HepG2 (cell line): ENCODE measurements at regions not wholly inside any gene's neighbourhood (a gene's known extent, or its start where the extent isn't known, plus 50 kb on each side); places are given as distances from the start of the nearest gene placed in this dataset.

Source experiments
- ATAC-seq: fragments of 200-7000 bp; cut with Tn5 transposase; 3 replicates; pipeline ENCODE4 v1.9.1; 2020; ENCODE audit warnings: mild to moderate bottlenecking, moderate library complexity
- BruUV-seq: library from RNA; stranded (reverse); fragments of 400-500 nt; replicated peaks from 2 replicates; lab custom pipeline; 2021; lab: Mats Ljungman, UMichigan
- CTCF ChIA-PET: fragments of 300-600 bp; formaldehyde crosslinking; extraction: SDS; loops from one replicate; lab custom pipeline; 2021; ENCODE audit warnings: low total read pairs, inconsistent platforms, low intra/inter-chr PET ratio; lab: Yijun Ruan, JAX
- POLR2A ChIA-PET: fragments of 350-600 bp; sonication (Branson Sonifier 250); formaldehyde crosslinking; loops from one replicate; lab custom pipeline; 2020; ENCODE audit warnings: antibody characterized with exemption, inconsistent platforms; lab: Yijun Ruan, JAX
- DNase-seq: peaks from one replicate; pipeline ENCODE4 v3.0.0-alpha.2; 2015; ENCODE audit warnings: low spot score
- FAIRE-seq: peaks from 3 replicates; lab custom pipeline; 2011; peaks lifted over from hg19 to GRCh38; lab: Jason Lieb, UNC
- H2AFZ ChIP-seq: one replicate; pipeline ENCODE4 v1.6.1; 2011; ENCODE audit warnings: low read length, inconsistent platforms
- H3K27ac ChIP-seq: fragments of 300-600 bp; 3 replicates; pipeline ENCODE4 v1.8.0; 2011; ENCODE audit warnings: mixed run types, mild to moderate bottlenecking, mixed read lengths, low read length, inconsistent platforms; ENCODE audit not compliant: insufficient read depth; ENCODE audit errors: extremely low read length
- H3K27me3 ChIP-seq, 2 experiments: fragments of 200-600 bp in 1 of 2; 2 replicates in 1 of 2; 3 replicates in 1 of 2; pipeline versions ENCODE4 v1.6.0 to v1.8.0; 2011; ENCODE audit warnings: low read length in 2 of 2, mild to moderate bottlenecking in 2 of 2, moderate library complexity in 2 of 2, inconsistent platforms in 1 of 2; ENCODE audit not compliant: insufficient read depth in 2 of 2, control insufficient read depth in 1 of 2
- H3K36me3 ChIP-seq, 2 experiments: fragments of 200-600 bp in 1 of 2; replicated peaks in 1 of 2; 2 replicates in 1 of 2; 3 replicates in 1 of 2; pipeline versions ENCODE4 v1.5.1 to v1.8.0; 2011; ENCODE audit warnings: low read length in 2 of 2, inconsistent platforms in 1 of 2; ENCODE audit not compliant: insufficient read depth in 2 of 2, control insufficient read depth in 1 of 2
- H3K4me1 ChIP-seq: 2 replicates; pipeline ENCODE4 v1.5.1; 2012; ENCODE audit warnings: low read length, inconsistent platforms; ENCODE audit not compliant: insufficient read depth
- H3K4me2 ChIP-seq: 2 replicates; pipeline ENCODE4 v1.6.0; 2011; ENCODE audit warnings: low read depth, low read length, inconsistent platforms
- H3K4me3 ChIP-seq, 3 experiments: fragments of 200-600 bp in 1 of 3; sonication (generic), shearing (Covaris generic) in 1 of 3; replicated peaks in 1 of 3; 2 replicates each; pipeline ENCODE4 v1.5.1; 2011 to 2016; ENCODE audit warnings: low read length in 3 of 3, inconsistent platforms in 2 of 3, low read depth in 2 of 3, mild to moderate bottlenecking in 2 of 3, control low read depth in 1 of 3, mixed read lengths in 1 of 3; ENCODE audit not compliant: insufficient read depth in 1 of 3
- H3K79me2 ChIP-seq: one replicate; pipeline ENCODE4 v1.6.1; 2011; ENCODE audit warnings: low read length, inconsistent platforms; ENCODE audit not compliant: insufficient read depth
- H3K9ac ChIP-seq: 2 replicates; pipeline ENCODE4 v1.6.0; 2011; ENCODE audit warnings: mild to moderate bottlenecking, low read depth, low read length, inconsistent platforms; ENCODE audit not compliant: insufficient read depth
- H3K9me3 ChIP-seq: 2 replicates; pipeline ENCODE4 v1.5.1; 2012; ENCODE audit warnings: mild to moderate bottlenecking, low read length
- H4K20me1 ChIP-seq: 2 replicates; pipeline ENCODE4 v1.6.0; 2011; ENCODE audit warnings: inconsistent platforms, mild to moderate bottlenecking, low read length, moderate library complexity; ENCODE audit not compliant: insufficient read depth
- NFATC3 ChIP-seq: sonication (generic); formaldehyde crosslinking; IDR thresholded peaks from 2 replicates; pipeline ENCODE4 v1.5.1; 2020; ENCODE audit warnings: mild to moderate bottlenecking, missing genetic modification reagents
- SKI ChIP-seq: fragments of 450-650 bp; IDR thresholded peaks from one replicate; pipeline ENCODE4 v1.6.1; 2018; ENCODE audit warnings: mild to moderate bottlenecking; ENCODE audit not compliant: partially characterized antibody
- STAG1 ChIP-seq: sonication (generic); formaldehyde crosslinking; IDR thresholded peaks from 2 replicates; pipeline ENCODE4 v1.4.0; 2020; ENCODE audit warnings: missing genetic modification reagents
- ZBTB3 ChIP-seq: sonication (generic); formaldehyde crosslinking; IDR thresholded peaks from 2 replicates; pipeline ENCODE4 v1.4.0; 2020; ENCODE audit warnings: low read depth, mild to moderate bottlenecking, moderate library complexity, missing genetic modification reagents, borderline replicate concordance
- ZNF136 ChIP-seq: sonication (generic); formaldehyde crosslinking; IDR thresholded peaks from 2 replicates; pipeline ENCODE4 v1.8.1; 2022; ENCODE audit warnings: low read depth, mild to moderate bottlenecking, moderate library complexity, missing genetic modification reagents
- ZNF557 ChIP-seq: sonication (generic); formaldehyde crosslinking; IDR thresholded peaks from 2 replicates; pipeline ENCODE4 v1.4.0; 2020; ENCODE audit warnings: missing genetic modification reagents
- WGBS: methylation state at CpG from one replicate; pipeline ENCODE4 v1.1.6; 2017; ENCODE audit warnings: low lambda C conversion rate; 5-methylcytosine and 5-hydroxymethylcytosine counted together
- in situ Hi-C: cut with HindIII; loops from 2 replicates; pipeline ENCODE4 v1.10.0; 2017; ENCODE audit warnings: low pct_unique_long_range_greater_than_20kb; ENCODE audit not compliant: extremely low pct_ligation_motif_present
- intact Hi-C: fragments of 100-400 bp; cut with micrococcal nuclease; formaldehyde crosslinking; loops from one replicate; pipeline ENCODE4 v1.10.0; 2022; ENCODE audit not compliant: unreplicated experiment
- TF ChIP-seq, protein P1 (sequence below): sonication (generic); formaldehyde crosslinking; IDR thresholded peaks from 2 replicates; pipeline ENCODE4 v1.5.1; 2020; ENCODE audit warnings: mild to moderate bottlenecking, moderate library complexity, missing genetic modification reagents

DNA sequence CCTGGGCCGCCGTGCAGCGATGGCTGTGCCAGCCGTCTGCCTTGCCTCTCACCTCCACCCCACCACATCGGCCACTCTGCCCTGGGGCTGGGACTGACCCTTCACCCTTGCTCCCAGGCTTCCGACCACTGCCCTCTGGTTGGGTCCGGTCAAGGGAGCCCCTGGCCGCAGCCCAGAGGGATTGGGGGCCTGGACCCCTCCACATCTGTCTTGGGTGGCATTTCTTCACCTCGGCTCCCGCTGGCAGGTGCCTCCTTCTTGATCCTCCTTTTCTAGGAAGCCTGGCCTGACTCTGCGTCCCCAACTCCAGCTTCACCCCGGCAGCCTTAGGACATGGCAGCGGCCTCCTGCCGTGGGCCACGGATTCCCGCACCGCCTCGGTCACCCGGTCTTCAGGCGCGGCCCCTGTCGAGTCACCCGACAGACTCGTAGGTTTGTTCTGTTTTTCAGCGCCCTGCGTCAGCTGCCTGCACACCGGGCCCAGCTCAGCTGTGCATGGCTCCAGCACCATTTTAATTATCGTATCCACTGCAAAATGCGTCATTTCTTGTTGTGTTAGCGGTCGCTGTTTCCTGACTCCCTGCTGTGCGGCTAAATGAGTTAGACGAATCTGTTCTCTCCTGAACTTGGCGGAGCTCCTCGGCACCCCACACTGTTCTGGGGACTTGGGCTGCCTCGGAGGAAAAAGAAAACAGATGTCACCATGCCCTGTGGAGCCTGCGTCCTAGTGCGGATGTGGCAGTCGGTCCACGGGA, 124.0 kb downstream of the FAM53A start:
- intact Hi-C loops, result no loop called here
- no peak overlapping the region for H3K4me2 ChIP-seq
- TF ChIP-seq SKI (no peak), STAG1 (CRISPR knock-in tag) (no peak), ZBTB3 (CRISPR knock-in tag) (no peak), ZNF557 (CRISPR knock-in tag) (no peak), NFATC3 (CRISPR knock-in tag) (no peak), ZNF136 (CRISPR knock-in tag) (no peak)
- TF ChIP-seq, protein P1, sequence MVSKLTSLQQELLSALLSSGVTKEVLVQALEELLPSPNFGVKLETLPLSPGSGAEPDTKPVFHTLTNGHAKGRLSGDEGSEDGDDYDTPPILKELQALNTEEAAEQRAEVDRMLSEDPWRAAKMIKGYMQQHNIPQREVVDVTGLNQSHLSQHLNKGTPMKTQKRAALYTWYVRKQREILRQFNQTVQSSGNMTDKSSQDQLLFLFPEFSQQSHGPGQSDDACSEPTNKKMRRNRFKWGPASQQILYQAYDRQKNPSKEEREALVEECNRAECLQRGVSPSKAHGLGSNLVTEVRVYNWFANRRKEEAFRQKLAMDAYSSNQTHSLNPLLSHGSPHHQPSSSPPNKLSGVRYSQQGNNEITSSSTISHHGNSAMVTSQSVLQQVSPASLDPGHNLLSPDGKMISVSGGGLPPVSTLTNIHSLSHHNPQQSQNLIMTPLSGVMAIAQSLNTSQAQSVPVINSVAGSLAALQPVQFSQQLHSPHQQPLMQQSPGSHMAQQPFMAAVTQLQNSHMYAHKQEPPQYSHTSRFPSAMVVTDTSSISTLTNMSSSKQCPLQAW (CRISPR knock-in tag), result no peak
- H3K27me3 ChIP-seq, result peaks cover 22 to 91% of the 10 kb centered on the region in 2 experiments
- DNase-seq (no peak), ATAC-seq (no peak; the same call in 2 of the 3 replicates), FAIRE-seq (no peak)
- H3K9ac ChIP-seq, result no peak overlapping the region
- CTCF ChIA-PET, result no interaction called here
- H3K4me3 ChIP-seq, result no peak overlapping the region
- 0 out of 2 replicates have a peak, but pooled peaks cover 3% of the 10 kb centered on the region for H4K20me1 ChIP-seq
- H3K4me1 ChIP-seq, result no peaks in the 10 kb centered on the region
- no peak overlapping the region for H2AFZ ChIP-seq
- POLR2A ChIA-PET, result no interaction called here
- H3K79me2 ChIP-seq, result no peaks in the 10 kb centered on the region
- H3K27ac ChIP-seq, result no peak overlapping the region
- no peaks in the 10 kb centered on the region for H3K9me3 ChIP-seq
- WGBS, result 56% methylated on average over 34 of the region's 40 CpGs
- H3K36me3 ChIP-seq, result no peaks in the 10 kb centered on the region
- in situ Hi-C loops, result no loop called here
- no TSS peak for BruUV-seq
